Neural progenitor cell (in vitro differentiated cells): ENCODE measurements at regions not wholly inside any gene's neighbourhood (a gene's known extent, or its start where the extent isn't known, plus 50 kb on each side); places are given as distances from the start of the nearest gene placed in this dataset.

Experiments used
- CTCF ChIP-seq: fragments of 200-600 bp; sonication (generic); IDR thresholded peaks from 2 replicates; pipeline ENCODE4 v1.5.1; 2017; ENCODE audit warnings: antibody characterized with exemption, mild to moderate bottlenecking
- EZH2phosphoT487 ChIP-seq: fragments of 200-600 bp; sonication (generic); IDR thresholded peaks from 2 replicates; pipeline ENCODE4 v1.6.1; 2017; ENCODE audit warnings: antibody characterized with exemption

- TF ChIP-seq CTCF, result no peak
- no peak for TF ChIP-seq EZH2phosphoT487
Measured at GRCh38 chr18:7170292-7170691, 52.7 kb upstream of the LAMA1 start.
